Fibroblast of skin of left quadriceps (primary cell): ENCODE measurements at regions not wholly inside any gene's neighbourhood (a gene's known extent, or its start where the extent isn't known, plus 50 kb on each side); places are given as distances from the start of the nearest gene placed in this dataset.

ENCODE experiments used
- DNase-seq, 2 experiments: peaks; one replicate each; pipeline ENCODE4 v3.0.0-alpha.2; 2013; ENCODE audit warnings: low read depth in 2 of 2

DNA sequence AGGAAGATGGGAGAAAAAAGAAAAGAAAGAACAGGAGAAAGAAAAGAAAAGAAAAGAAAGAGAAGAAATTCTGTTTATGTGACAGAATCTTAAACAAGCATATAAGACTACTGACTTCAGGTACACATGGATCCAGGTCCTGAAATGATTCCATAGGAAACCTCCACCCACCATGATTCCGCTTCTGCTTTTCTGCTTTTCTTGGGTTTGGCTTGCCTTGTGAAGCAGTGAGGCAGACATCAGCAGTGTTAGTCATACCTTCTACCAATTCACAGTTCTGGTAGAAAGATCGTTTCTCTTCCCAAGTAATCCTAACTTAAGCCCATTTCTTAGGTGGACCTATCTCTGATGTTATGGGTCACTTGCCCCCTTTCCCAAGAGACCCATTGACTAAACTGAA is 660.1 kb upstream of the RBFOX1 start:
- no peak for DNase-seq

DNA sequence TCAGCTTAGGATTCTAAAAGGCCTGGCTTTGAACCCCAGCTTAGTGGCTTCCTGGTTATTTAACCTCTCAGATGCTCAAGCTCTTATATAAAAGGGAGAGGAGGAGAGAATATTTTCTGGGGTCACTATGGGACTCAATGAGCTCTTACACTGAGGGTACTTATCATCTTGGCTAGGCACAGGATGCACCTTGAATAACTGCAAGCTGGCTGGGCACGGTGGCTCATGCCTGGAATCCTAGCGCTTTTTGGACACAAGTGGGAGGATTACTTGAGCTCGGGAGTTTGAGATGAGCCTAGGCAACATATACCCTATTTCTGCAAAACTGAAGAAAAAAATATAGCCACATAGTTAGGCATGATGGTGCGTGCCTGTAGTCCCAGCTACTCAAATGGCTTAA is 665.3 kb upstream of the RBFOX1 start:
- no peak for DNase-seq

DNA sequence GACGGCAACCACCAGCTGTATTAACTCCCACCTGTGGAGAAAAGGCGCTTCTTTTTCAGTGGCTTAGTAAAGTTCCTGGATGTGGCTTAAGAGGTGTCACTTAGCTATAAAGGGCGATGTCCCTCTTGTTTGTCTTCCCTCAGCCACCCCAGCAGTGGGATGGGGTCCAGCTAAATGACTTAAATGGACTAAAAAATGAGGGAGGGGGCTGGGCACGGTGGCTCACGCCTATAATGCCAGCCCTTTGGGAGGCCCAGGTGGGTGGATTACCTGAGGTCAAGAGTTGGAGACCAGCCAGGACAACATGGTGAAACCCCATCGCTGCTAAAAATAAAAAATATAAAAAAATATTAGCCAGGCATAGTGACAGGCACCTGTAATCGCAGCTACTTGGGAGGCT is 667.5 kb upstream of the RBFOX1 start:
- DNase-seq, result no peak

DNA sequence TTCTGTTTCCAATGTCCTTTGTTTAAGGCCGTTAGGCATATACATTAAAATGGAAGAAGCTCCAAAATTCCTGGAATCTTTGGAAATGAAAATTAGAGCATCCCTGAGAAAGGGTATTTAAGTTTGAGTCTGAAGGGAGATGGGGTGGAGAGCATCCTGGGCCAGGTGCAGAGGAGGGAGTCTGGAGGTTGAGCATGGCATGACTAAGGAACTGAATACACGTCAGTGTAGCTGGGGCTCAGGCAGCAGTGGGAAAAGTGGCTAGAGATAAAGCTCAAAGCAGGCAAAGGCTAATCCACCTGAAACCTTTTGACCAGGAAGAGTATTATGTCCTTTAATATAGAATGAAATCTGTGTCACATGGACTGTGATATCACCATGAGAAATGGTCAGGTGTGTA is 669.0 kb upstream of the RBFOX1 start:
- DNase-seq, result no peak

DNA sequence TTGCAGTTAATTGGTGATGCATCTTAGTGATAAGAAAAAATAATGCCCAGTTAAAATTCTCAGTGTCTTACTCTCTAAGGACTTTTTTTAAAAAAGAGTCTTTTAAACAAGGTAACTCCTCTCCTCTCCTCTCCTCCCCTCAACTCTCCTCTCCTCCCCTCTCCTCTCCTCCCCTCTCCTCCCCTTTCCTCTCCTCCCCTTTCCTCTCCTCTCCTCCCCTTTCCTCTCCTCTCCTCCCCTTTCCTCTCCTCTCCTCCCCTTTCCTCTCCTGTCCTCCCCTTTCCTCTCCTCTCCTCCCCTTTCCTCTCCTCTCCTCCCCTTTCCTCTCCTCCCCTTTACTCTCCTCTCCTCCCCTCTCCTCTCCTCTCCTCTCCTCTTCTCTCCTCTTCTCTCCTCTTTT is 675.9 kb upstream of the RBFOX1 start:
- no peak for DNase-seq

DNA sequence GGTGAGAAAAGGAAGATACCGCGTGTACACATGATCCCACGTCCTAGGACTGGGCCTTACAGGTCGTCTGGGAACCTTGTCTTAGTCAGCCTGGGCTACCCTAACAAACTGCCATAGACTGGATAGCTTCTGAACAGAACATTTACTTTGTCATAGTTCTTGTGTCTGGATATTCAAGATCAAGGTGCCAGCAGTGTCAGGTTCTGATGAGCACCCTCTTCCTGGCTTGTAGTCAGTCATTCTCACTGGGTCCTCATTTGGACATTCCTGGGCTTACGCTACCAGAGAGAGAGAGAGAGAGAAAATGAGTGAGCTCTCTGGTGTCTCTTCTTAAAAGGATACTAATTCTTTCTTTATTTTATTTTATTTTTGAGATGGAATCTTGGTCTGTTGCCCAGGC is 685.8 kb upstream of the RBFOX1 start:
- no peak for DNase-seq

DNA sequence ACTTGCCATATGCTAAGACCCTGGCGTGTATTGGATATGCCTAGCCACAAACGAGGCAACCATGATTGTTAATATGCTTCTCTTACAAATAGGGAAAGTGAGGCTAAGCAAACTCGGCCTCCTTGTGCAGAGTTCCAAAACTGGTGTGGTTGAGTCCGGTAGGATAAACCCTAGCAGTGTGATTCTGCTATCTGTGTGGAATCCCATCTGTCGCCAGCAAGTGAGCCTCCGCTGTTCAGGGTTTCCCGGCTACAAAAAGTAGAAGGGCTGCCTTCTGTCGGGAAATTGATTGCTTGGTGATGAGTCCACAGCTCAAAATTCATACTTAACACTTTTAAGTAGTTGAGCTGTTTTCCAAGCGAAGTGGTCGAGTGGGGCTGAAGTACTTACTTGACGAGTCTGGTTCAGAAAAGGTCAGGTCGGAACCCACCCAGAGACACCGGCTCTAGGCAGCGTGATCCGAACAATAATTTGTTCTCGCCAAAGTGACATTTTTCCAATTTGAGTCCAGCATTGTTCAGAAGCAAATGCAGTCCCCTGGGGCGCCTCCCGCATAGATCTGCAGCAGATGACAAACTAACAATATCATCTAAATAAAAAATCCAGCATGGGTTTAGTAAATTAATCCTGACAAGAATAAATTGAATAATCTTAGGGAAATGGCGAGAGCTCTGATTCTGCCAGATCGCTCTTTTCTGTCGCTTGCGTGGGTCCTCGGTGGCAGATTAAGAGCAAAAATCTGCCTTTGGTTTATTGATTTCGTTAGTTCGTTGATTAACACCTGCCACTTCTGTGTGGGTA is 686.7 kb upstream of the RBFOX1 start:
- no peak for DNase-seq

DNA sequence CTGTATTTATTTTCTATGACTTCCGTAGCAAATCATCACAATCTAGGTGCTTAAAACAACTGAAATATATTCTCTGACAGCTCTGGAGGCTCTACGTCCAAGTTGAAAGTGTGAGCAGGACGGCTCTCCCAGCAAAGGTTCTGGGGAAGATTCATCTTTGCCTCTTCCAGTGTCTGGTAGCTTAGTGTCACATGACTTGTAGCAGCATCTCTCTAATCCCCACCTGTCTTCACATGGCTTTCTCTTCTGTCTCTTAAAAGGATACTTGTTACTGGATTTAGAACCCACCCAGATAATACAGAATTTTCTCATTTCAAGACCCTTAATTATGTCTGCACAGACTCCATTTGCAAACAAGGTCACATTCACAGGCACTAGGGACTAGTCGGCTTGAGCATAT is 687.7 kb upstream of the RBFOX1 start:
- no peak for DNase-seq

DNA sequence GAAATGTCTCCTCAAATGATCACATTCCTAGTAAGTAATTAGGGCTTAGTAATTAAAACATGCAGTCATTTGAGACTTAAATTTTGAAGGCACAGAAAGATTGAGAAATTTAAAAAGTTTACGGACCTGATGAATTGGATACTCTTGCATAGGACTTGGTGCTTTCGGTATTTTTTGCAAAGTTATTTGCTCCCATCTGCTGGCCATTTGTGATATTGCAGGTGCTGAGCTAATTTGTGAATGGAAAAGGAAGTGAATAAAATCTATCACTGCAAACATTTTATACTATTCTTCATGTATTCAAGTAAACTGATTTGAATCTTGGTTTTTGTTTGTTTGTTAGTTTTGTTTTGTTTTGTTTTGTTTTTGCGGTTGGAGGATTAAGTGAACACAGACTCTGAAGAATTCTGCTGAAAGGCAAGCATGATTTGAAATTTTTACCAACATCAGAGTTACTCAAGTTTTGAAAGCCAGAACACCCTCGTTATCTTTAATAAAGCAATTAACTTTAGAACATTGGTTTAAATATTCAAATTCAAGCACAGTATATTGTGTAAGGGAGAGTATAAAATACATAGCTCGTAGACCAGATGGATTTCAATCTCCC is 689.5 kb upstream of the RBFOX1 start:
- DNase-seq, result peak; percentile 14 to 18

DNA sequence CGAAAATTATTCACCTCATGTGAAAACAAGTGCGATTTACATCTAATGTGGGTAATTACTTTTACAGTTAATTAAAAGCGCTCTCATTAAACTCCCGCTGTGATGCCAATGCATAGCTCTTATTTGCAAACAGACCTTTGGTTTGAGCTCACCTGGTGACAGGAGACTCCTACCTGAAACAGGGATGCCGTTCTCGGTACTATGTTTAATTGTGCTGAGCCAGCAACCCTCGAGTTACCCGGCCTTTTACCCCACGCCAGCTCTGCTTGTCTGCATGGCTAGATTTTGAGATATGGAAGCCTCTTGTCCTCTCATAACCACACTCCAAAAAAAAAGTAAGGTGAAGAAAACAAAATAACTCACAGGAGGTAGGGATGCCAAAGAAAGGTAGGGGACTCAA is 690.4 kb upstream of the RBFOX1 start:
- DNase-seq, result no peak

DNA sequence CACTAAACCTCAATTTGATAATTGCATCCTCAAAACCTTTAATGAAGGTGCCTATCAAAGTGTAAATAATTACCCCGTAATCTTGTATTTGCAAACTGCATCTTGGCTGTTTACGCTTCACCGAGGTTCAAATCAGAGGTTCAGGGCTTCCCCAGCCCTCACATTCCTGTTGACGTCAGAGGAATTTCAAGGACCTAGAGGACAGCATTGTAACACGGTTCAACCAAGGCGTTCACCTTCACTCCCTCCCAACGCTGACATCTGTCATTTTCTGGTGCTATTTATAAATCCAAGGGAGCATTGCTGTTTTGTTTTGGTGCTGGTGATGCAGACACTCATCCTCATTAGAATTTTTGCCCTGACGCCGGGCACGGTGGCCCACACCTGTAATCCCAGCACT is 691.6 kb upstream of the RBFOX1 start:
- no peak for DNase-seq

DNA sequence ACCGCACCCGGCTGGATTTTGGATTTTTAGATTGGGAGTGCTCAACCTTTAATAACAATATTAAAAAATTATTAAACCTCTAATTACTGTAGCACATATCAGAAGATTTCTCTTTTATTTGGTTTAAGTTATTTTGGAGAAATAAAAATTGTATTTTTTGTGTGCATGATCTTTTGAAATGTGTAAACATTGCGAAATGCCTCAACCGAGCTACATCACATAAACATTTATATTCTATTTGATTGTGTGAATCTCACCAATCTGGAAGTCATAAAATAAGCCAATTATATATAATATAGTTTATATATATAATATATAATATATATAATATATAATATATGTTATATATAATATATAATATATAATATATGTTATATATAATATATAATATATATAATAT is 696.2 kb upstream of the RBFOX1 start:
- DNase-seq, result no peak

DNA sequence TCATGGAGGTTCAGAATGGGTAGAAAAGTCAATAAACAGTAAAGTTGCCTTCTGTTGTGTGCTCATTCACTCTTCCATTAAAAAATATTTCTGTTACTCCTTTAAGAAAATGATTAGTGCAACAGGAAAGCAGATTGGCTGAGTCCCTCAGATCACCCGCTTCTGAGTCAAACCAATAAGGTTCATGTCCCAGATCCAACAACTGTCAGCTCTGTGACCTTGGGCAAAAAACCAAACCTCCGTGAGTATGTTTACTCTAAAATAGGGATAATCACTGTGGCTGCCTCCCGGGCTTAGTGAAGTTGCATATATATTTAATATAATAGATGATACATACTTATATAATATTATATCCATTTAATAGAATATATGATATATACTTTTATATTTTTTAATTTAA is 698.5 kb upstream of the RBFOX1 start:
- no peak for DNase-seq

DNA sequence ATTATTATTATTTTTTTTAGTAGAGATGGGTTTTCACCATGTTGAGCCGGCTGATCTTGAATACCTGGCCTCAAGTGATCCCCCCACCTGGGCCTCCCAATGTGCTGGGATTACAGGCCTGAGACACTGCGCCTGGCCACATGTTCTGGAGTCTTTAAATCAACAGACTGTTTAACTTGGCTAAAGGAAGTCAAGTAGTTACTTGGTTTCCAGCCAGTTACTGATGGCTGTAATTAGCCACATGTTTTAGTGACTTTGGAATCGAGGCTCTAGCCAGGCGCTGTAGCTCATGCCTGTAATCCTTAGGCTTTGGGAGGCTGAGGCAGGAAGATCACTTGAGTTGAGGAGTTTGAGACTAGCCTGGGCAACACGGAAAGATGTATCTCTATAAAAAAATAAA is 699.2 kb upstream of the RBFOX1 start:
- DNase-seq, result no peak

DNA sequence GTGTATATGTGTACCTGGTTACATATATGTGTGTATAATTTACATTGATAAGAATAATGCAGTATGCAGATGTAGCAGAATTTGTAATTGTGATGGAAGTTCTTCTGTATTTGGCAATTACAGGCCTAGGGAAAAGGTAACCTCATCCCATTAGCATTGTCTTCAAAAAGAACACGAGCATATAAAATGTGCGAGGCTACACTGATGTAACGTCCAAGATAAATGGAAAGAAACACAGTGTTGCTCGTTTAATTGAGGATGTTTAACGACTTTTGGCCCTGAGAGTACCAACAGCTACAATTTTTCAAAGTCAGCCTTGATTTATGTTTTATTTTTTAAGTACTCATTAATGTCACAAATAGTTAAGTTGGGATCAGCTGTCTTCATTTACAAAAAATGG is 703.5 kb upstream of the RBFOX1 start:
- no peak for DNase-seq

DNA sequence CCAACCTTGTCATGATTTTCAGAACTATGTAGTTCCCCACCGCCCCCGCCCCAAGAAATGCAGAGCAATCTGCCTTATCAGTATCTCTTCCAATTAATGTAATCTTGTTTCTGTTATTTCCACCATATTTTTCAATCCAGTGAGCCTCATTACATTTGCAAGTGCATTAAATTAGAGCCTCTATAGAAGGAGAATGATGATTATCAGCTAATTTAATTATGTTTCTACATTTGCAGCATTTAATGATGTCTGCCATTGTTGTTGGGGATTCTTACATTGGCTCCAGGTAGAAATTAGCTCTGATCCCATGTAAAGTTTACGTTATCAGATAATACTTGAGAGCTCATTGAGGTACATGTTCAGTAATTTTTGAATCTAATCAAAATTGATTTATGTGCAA is 707.0 kb upstream of the RBFOX1 start:
- DNase-seq, result no peak

DNA sequence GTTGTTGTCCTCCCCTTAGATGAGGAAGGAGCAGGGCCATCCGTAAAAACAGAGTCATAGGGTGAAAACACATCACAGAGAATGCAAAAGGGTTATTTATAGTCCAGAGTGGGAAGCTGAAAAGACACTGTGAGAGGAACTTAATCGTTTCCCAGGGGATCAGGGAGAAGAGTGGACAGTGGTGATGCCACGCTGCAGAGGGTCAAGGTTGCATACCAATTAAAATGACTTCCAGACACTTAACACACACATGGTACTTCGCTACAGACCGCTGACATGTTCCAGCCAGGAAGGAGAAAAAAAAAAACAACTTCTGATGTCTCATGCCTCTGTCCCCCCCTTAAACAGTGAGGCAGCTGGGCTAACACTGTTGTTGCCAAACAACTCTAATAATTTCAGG is 713.8 kb upstream of the RBFOX1 start:
- no peak for DNase-seq

DNA sequence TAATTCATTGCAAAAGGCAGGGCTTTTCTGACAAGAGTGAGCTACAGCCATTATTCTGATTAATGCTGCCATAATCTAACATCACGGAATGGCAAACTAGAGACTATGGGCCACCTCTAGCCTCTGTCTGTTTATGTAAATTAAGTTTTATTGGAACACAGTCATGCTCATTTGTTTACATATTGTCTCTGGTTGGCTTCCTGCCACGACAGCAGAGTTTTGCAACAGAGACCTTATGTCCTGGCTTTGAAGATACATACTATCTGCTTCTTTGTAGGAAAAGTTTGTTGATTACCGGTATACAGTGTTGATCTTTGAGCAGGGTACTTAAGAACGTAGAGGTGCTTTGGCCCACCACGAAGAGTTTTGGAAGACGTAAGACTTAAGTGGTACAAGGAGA is 715.9 kb upstream of the RBFOX1 start:
- no peak for DNase-seq

DNA sequence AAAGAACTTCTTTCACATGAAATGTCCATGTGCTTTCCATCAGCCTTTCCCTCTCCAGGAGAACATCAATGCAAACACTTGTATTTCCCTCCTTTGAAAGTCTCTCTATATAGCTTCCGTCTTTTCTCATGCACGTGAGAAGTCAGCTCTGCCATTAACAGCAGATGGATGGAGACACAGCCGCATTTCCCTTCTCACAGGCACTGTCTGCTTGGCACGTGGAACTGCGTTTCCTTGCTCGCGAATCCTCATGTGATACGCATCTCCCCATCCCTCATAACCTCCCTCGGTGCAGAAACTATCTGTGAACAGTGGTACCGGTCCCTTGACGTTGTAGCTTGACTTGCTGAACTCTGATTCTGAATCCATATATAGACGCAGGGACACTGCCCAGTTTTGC is 717.0 kb upstream of the RBFOX1 start:
- no peak for DNase-seq

DNA sequence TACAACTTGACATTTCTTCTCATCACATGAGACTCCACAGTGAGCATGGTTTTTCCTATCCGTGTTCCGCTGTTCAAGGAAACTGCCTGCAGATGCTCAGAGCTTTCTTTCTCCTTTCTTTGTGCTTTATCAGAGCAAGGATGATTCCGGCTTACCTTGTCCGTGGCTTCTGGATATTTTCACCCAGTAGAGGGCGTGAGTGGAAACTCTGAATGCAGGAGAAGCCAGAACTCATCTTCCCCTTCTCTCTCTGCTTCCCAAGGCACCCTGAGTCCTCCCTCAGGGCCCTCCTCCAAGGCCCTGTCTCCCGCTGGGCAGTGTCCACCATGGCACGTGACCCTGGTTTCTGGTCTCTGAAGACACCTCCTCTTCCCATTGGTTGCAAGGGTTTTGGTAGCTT is 721.1 kb upstream of the RBFOX1 start:
- DNase-seq, result no peak

DNA sequence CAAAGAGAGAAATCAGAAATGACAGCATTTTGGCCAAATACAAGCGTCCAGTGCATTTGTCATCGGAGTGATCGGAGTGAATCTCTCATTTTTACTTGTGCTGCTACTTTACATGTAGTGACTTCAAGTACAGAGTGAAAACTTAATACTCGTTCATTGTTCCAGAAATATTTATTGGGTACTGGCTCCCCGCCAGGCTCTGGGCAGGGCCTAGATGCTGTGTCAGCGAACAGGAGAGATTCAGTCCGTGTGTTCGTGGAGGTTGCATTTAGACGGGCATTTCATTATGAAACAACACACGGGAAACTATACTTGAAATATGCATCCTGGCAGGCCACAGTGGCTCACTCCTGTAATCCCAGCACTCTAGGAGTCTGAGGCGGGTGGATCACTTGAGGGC is 727.2 kb upstream of the RBFOX1 start:
- no peak for DNase-seq

DNA sequence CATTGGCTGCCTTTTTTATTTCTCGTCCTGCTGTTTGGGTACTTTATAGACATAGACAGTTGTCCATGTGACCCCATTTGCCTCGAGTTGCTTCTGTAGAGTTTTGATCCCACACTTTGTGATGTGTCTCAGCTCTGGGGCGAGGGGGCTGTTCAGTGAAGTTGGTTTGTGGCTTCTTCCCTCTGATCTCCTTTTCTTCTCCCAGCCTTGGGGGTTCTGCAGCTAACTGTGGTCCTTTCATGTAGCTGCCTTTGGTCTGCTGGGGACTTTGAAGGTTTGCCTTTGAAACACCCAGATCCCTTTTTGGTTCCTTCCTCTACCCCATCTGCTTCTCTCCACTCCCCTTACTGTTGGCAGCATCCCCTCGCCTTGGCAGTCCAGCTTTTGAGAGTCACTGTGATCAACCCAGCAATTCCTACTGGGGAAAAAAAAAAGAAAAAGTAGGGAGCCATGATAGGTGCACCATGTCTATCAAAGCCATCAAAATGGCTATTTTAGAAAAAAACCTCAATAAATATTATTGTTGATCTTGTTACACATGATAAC is 728.8 kb upstream of the RBFOX1 start:
- DNase-seq, result no peak

DNA sequence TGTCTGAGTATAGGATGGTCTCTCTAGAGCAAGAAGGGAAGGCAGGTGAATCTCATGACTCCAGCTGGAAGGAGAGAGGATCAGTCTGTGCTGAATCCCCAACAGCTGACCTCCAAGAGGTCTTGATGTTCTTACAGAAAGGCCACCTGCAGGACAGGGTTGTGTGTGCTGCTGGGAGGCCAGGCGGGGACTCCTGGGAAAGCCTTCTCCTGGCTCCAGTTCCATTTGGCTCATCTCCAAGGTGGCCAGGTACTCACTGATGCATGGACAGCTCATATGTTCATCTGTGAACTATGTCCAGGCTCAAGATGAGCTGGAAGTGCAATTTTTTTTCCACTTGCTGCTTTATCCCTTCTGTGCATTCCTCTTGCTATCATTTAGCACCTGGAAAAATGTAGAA is 730.2 kb upstream of the RBFOX1 start:
- DNase-seq, result no peak

DNA sequence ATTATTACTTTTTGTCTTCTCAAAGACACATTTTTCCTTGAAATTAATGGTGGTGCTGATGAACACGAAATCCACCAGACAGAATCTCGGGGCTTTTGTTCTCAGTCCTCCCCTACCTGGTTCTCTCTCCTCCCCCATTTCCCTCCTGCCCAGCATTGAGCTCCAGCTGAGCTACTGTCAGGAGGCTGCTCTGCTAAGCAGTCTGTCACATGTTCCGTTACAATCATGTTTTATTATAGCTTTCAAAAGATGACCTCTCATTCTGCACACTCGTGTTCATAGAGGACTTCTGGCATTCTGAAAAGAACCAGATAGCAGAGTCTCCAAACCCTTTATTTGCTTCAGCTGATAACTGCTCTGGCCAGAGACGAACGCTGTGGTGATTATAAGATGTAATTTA is 732.5 kb upstream of the RBFOX1 start:
- no peak for DNase-seq
